Esophagus muscularis mucosa (tissue), 3 donors: ENCODE measurements at regions not wholly inside any gene's neighbourhood (a gene's known extent, or its start where the extent isn't known, plus 50 kb on each side); places are given as distances from the start of the nearest gene placed in this dataset.

Experiments
- CTCF ChIP-seq, 3 experiments: fragments of 200-600 bp in 2 of 3; fragments of 450-650 bp in 1 of 3; sonication (generic) in 2 of 3; IDR thresholded peaks; one replicate each; pipeline ENCODE4 v1.5.1; 2017 to 2019; ENCODE audit warnings: antibody characterized with exemption in 3 of 3, mild to moderate bottlenecking in 2 of 3, moderate library complexity in 1 of 3
- POLR2A ChIP-seq: fragments of 450-650 bp; IDR thresholded peaks from one replicate; pipeline ENCODE4 v1.6.1; 2017; ENCODE audit warnings: antibody characterized with exemption, moderate library complexity, mild to moderate bottlenecking, low read depth
- POLR2AphosphoS5 ChIP-seq, 2 donors: sonication (generic); formaldehyde crosslinking; IDR thresholded peaks; one replicate each; pipeline ENCODE4 v1.6.1; 2017; ENCODE audit warnings: antibody characterized with exemption in 2 of 2

- TF ChIP-seq CTCF (IDR thresholded peaks at IDR 0.05) (no peak), POLR2A (no peak), POLR2AphosphoS5 (IDR thresholded peaks at IDR 0.05) (no peak)
Observed at GRCh38 chr5:8944005-8944404, 601.9 kb downstream of the SEMA5A start.
